ENCODE measurements at regions not wholly inside any gene's neighbourhood (a gene's known extent, or its start where the extent isn't known, plus 50 kb on each side); places are given as distances from the start of the nearest gene placed in this dataset.
A peak's percentile ranks its signal among the peaks of the same experiment; 100 is the strongest.

DNA sequence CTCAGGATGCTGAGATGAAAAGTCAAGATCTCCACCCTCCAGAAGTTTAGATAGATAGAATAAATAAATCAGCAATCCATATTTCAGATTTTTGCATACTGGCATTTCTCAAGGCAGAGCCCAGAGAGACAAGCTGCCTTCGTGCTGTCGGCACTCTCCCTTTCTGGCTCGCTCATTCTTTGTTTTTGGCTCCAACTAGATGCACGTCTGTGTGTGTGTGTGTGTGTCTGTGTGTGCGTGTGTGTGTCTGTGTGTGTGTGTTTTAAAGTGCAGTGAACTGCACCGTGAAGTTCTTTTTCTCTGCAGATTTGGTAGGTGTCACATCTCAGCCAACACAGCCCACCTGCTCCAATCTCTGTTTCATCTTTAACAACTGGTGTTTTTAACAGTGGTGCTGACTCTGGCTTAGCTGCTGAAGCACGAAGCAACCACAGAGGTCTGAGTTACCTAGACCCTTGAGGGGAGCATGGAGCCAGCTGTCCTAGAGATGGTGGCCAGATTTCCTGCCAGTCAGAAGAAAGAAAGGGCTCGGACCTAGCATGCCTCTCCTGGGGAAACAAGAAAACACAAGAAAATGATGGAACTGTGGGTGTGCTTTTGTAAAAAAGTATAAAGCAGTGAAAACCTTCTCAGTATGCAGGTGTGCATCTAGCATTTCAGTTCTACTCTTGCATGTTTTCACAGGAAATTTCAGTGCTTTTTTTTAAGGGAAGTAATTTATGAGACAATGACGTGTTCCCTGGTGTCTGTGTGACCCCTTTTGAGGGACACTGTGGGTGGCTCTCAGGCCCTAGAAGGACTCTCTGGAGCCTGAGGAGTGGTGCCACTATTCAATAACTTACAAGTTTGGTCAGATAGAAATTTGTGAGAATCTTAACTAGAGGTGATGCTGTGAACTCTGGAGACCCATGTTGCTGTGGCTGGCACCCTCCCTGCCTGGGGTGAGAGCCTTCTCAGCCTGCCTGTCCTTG is 364.3 kb downstream of the RNF144A start:
- Histone ChIP-seq H3K36me3 (no peaks in the 10 kb centered on the region), H3K4me3 (no peak overlapping the region), H4K20me1 (ENCODE audit: low read depth) (no peaks in the 10 kb centered on the region), H3K4me2 (no peak overlapping the region), H3K79me2 (ENCODE audit: low read depth) (no peaks in the 10 kb centered on the region), H3K27me3 (no peaks in the 10 kb centered on the region), H3K9me3 (ENCODE audit: low read depth) (no peaks in the 10 kb centered on the region), H2AFZ (replicated peaks) (peak overlapping the region; percentile 40), H3K4me1 (peaks cover 9% of the 10 kb centered on the region), H3K9ac (no peak overlapping the region), H3F3A (ENCODE audit: low read depth) (no peaks in the 10 kb centered on the region), H3K27ac (no peak overlapping the region)
- TF ChIP-seq, protein P1, sequence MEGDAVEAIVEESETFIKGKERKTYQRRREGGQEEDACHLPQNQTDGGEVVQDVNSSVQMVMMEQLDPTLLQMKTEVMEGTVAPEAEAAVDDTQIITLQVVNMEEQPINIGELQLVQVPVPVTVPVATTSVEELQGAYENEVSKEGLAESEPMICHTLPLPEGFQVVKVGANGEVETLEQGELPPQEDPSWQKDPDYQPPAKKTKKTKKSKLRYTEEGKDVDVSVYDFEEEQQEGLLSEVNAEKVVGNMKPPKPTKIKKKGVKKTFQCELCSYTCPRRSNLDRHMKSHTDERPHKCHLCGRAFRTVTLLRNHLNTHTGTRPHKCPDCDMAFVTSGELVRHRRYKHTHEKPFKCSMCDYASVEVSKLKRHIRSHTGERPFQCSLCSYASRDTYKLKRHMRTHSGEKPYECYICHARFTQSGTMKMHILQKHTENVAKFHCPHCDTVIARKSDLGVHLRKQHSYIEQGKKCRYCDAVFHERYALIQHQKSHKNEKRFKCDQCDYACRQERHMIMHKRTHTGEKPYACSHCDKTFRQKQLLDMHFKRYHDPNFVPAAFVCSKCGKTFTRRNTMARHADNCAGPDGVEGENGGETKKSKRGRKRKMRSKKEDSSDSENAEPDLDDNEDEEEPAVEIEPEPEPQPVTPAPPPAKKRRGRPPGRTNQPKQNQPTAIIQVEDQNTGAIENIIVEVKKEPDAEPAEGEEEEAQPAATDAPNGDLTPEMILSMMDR (IDR thresholded peaks at IDR 0.05): no peak
- Mint-ChIP-seq H3K4me1 (peaks cover 18% of the 10 kb centered on the region), H3K27me3 (ENCODE audit: insufficient read depth, low read depth) (no peaks in the 10 kb centered on the region), H3K4me3 (peak overlapping the region; percentile 0), H3K27ac (peak overlapping the region; percentile 88), H3K36me3 (no peaks in the 10 kb centered on the region), H3K9me3 (peaks cover 4% of the 10 kb centered on the region)
- DNase-seq (ENCODE audit: low spot score): no peak

DNA sequence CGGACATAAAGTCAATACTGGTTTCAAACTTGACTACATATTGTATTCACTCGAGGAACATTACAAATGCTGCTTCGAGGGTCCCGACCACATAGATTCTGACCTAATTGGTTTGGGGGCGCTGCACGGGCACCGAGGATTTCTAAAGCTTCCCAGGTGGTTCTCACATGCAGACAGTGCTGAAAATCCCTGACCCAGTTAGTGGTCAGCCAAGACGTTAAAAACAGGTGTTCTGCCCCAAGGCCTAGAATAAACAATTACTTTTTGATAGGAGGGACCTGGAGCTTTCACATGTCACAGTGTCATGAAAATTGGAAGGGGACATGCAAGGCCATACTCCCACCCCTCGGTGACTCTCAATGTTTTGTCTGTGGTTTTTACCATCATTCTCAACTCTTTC is 368.9 kb downstream of the RNF144A start:
- no peak for DNase-seq (ENCODE audit: low spot score)
- Histone ChIP-seq H2AFZ (replicated peaks) (no peak overlapping the region), H3F3A (ENCODE audit: low read depth) (no peaks in the 10 kb centered on the region), H3K36me3 (no peaks in the 10 kb centered on the region), H3K27me3 (no peaks in the 10 kb centered on the region), H3K79me2 (ENCODE audit: low read depth) (no peaks in the 10 kb centered on the region), H3K27ac (no peak overlapping the region), H4K20me1 (ENCODE audit: low read depth) (no peaks in the 10 kb centered on the region), H3K9ac (no peak overlapping the region), H3K4me1 (peaks cover 5% of the 10 kb centered on the region), H3K4me3 (no peak overlapping the region), H3K4me2 (no peak overlapping the region), H3K9me3 (ENCODE audit: low read depth) (no peaks in the 10 kb centered on the region)
- Mint-ChIP-seq H3K4me3 (no peak overlapping the region), H3K27me3 (ENCODE audit: insufficient read depth, low read depth) (no peaks in the 10 kb centered on the region), H3K36me3 (no peaks in the 10 kb centered on the region), H3K4me1 (peaks cover 13% of the 10 kb centered on the region), H3K9me3 (peaks cover 4% of the 10 kb centered on the region), H3K27ac (no peak overlapping the region)
- no peak for TF ChIP-seq EZH2 (IDR thresholded peaks at IDR 0.05)
- no peak for TF ChIP-seq EZH2phosphoT487 (IDR thresholded peaks at IDR 0.05)
- TF ChIP-seq, protein P1 (IDR thresholded peaks at IDR 0.05): no peak

- Histone ChIP-seq H3K4me1 (no peaks in the 10 kb centered on the region), H3K4me3 (no peak overlapping the region), H3K27me3 (no peaks in the 10 kb centered on the region), H3K36me3 (no peaks in the 10 kb centered on the region), H2AFZ (replicated peaks) (no peak overlapping the region), H3K9me3 (ENCODE audit: low read depth) (no peaks in the 10 kb centered on the region), H4K20me1 (ENCODE audit: low read depth) (no peaks in the 10 kb centered on the region), H3K4me2 (no peak overlapping the region), H3K79me2 (ENCODE audit: low read depth) (no peaks in the 10 kb centered on the region), H3F3A (ENCODE audit: low read depth) (no peaks in the 10 kb centered on the region), H3K9ac (no peak overlapping the region), H3K27ac (no peak overlapping the region)
- H3K4me3 Mint-ChIP-seq: no peak overlapping the region
- H3K9me3 Mint-ChIP-seq: peaks cover 2% of the 10 kb centered on the region
- H3K4me1 Mint-ChIP-seq: peaks cover 2% of the 10 kb centered on the region
- peaks cover 1% of the 10 kb centered on the region for H3K36me3 Mint-ChIP-seq
- peaks cover 2% of the 10 kb centered on the region for H3K27me3 Mint-ChIP-seq (ENCODE audit: insufficient read depth, low read depth)
- H3K27ac Mint-ChIP-seq: no peak overlapping the region
- TF ChIP-seq EZH2 (IDR thresholded peaks at IDR 0.05): no peak
- no peak for DNase-seq (ENCODE audit: low spot score)
Measured at GRCh38 chr2:7288484-7288883, 371.3 kb downstream of the RNF144A start.

GRCh38 chr2:7289697-7290096 is 372.5 kb downstream of the RNF144A start:
- H3K9me3 ChIP-seq (ENCODE audit: low read depth): no peaks in the 10 kb centered on the region
- no peaks in the 10 kb centered on the region for H3F3A ChIP-seq (ENCODE audit: low read depth)
- no peaks in the 10 kb centered on the region for H3K9me3 Mint-ChIP-seq
- no peaks in the 10 kb centered on the region for H3K4me1 ChIP-seq
- no peak overlapping the region for H3K9ac ChIP-seq
- peaks cover 2% of the 10 kb centered on the region for H3K27me3 Mint-ChIP-seq (ENCODE audit: insufficient read depth, low read depth)
- no peak overlapping the region for H3K4me3 ChIP-seq
- H2AFZ ChIP-seq (replicated peaks): no peak overlapping the region
- H3K36me3 ChIP-seq: no peaks in the 10 kb centered on the region
- TF ChIP-seq EZH2 (IDR thresholded peaks at IDR 0.05): no peak
- TF ChIP-seq, protein P1 (IDR thresholded peaks at IDR 0.05): no peak
- no peak for TF ChIP-seq EZH2phosphoT487 (IDR thresholded peaks at IDR 0.05)
- peaks cover 2% of the 10 kb centered on the region for H3K4me1 Mint-ChIP-seq
- H3K27ac ChIP-seq: no peak overlapping the region
- no peaks in the 10 kb centered on the region for H3K79me2 ChIP-seq (ENCODE audit: low read depth)
- H3K36me3 Mint-ChIP-seq: peaks cover 1% of the 10 kb centered on the region
- H3K4me3 Mint-ChIP-seq: no peak overlapping the region
- H3K27me3 ChIP-seq: no peaks in the 10 kb centered on the region
- no peaks in the 10 kb centered on the region for H4K20me1 ChIP-seq (ENCODE audit: low read depth)
- no peak for DNase-seq (ENCODE audit: low spot score)
- H3K27ac Mint-ChIP-seq: no peak overlapping the region
- no peak overlapping the region for H3K4me2 ChIP-seq
